HG02852 (cell line): ENCODE measurements at regions not wholly inside any gene's neighbourhood (a gene's known extent, or its start where the extent isn't known, plus 50 kb on each side); places are given as distances from the start of the nearest gene placed in this dataset.

Source experiments
- ATAC-seq: cut with Tn5 transposase; IDR thresholded peaks from one replicate; pipeline ENCODE4 v1.9.1; 2021; ENCODE audit warnings: mild to moderate bottlenecking, moderate library complexity; ENCODE audit not compliant: unreplicated experiment

- ATAC-seq: no peak
These were observed 175.0 kb upstream of the SGO1 start for GRCh38 chr3:20361000-20361399.

GRCh38 chr3:20353286-20353685 is 167.3 kb upstream of the SGO1 start:
- ATAC-seq: no peak

- ATAC-seq: no peak
These were observed 166.7 kb upstream of the SGO1 start for GRCh38 chr3:20352546-20353179.

GRCh38 chr3:20350449-20350848 is 164.4 kb upstream of the SGO1 start:
- no peak for ATAC-seq

GRCh38 chr3:20346916-20347315 is 160.9 kb upstream of the SGO1 start:
- ATAC-seq: no peak

GRCh38 chr3:20346369-20346768 is 160.4 kb upstream of the SGO1 start:
- ATAC-seq: no peak

- ATAC-seq: peak; percentile 53
These were observed 158.5 kb upstream of the SGO1 start for GRCh38 chr3:20344400-20344959.

- no peak for ATAC-seq
These were observed 157.8 kb upstream of the SGO1 start for GRCh38 chr3:20343790-20344189.

- ATAC-seq: peak; percentile 81
These were observed 154.4 kb upstream of the SGO1 start for GRCh38 chr3:20340324-20340928.

GRCh38 chr3:20336572-20336971 is 150.6 kb upstream of the SGO1 start:
- ATAC-seq: no peak

- ATAC-seq: no peak
These were observed 148.8 kb upstream of the SGO1 start for GRCh38 chr3:20334842-20335241.

GRCh38 chr3:20327889-20328288 is 141.9 kb upstream of the SGO1 start:
- no peak for ATAC-seq

GRCh38 chr3:20326541-20326940 is 140.5 kb upstream of the SGO1 start:
- no peak for ATAC-seq

GRCh38 chr3:20325563-20325962 is 139.6 kb upstream of the SGO1 start:
- ATAC-seq: no peak

- peak; percentile 98 for ATAC-seq
These were observed 138.9 kb upstream of the SGO1 start for GRCh38 chr3:20324664-20325478.

- no peak for ATAC-seq
These were observed 137.4 kb upstream of the SGO1 start for GRCh38 chr3:20323307-20323927.

GRCh38 chr3:20322085-20322484 is 136.1 kb upstream of the SGO1 start:
- ATAC-seq: no peak

- ATAC-seq: no peak
These were observed 135.5 kb upstream of the SGO1 start for GRCh38 chr3:20321391-20322047.

GRCh38 chr3:20320489-20320888 is 134.5 kb upstream of the SGO1 start:
- ATAC-seq: no peak

GRCh38 chr3:20319551-20319950 is 133.5 kb upstream of the SGO1 start:
- no peak for ATAC-seq

- no peak for ATAC-seq
These were observed 131.6 kb upstream of the SGO1 start for GRCh38 chr3:20317616-20318015.
